ENCODE measurements at regions not wholly inside any gene's neighbourhood (a gene's known extent, or its start where the extent isn't known, plus 50 kb on each side); places are given as distances from the start of the nearest gene placed in this dataset.
A peak's percentile ranks its signal among the peaks of the same experiment; 100 is the strongest.

- DNase-seq (ENCODE audit: low read depth, low spot score): no peak
Observed at GRCh38 chr12:59240048-59240447, 319.7 kb upstream of the LRIG3 start.

- no peak for DNase-seq (ENCODE audit: low read depth, low spot score)
Observed at GRCh38 chr12:59234391-59234790, 314.1 kb upstream of the LRIG3 start.

- DNase-seq (ENCODE audit: low read depth, low spot score): no peak
Observed at GRCh38 chr12:59230334-59230733, 310.0 kb upstream of the LRIG3 start.

GRCh38 chr12:59219148-59219547 is 298.8 kb upstream of the LRIG3 start:
- no peak for DNase-seq (ENCODE audit: low read depth, low spot score)

GRCh38 chr12:59196989-59197388 is 276.7 kb upstream of the LRIG3 start:
- DNase-seq (ENCODE audit: low read depth, low spot score): no peak

GRCh38 chr12:59194794-59195193 is 274.5 kb upstream of the LRIG3 start:
- peak; percentile 12 for DNase-seq (ENCODE audit: low read depth, low spot score)

GRCh38 chr12:59193476-59194050 is 273.3 kb upstream of the LRIG3 start:
- DNase-seq (ENCODE audit: low read depth, low spot score): no peak

- no peak for DNase-seq (ENCODE audit: low read depth, low spot score)
Observed at GRCh38 chr12:59191372-59191771, 271.1 kb upstream of the LRIG3 start.

- no peak for DNase-seq (ENCODE audit: low read depth, low spot score)
Observed at GRCh38 chr12:59186451-59186850, 266.1 kb upstream of the LRIG3 start.

- no peak for DNase-seq (ENCODE audit: low read depth, low spot score)
Observed at GRCh38 chr12:59185295-59185694, 265.0 kb upstream of the LRIG3 start.

GRCh38 chr12:59182658-59183455 is 262.6 kb upstream of the LRIG3 start:
- no peak for DNase-seq (ENCODE audit: low read depth, low spot score)

- no peak for DNase-seq (ENCODE audit: low read depth, low spot score)
Observed at GRCh38 chr12:59182191-59182590, 261.9 kb upstream of the LRIG3 start.

GRCh38 chr12:59181196-59181777 is 261.0 kb upstream of the LRIG3 start:
- no peak for DNase-seq (ENCODE audit: low read depth, low spot score)

- no peak for DNase-seq (ENCODE audit: low read depth, low spot score)
Observed at GRCh38 chr12:59179231-59179630, 258.9 kb upstream of the LRIG3 start.

- DNase-seq (ENCODE audit: low read depth, low spot score): no peak
Observed at GRCh38 chr12:59173695-59174094, 253.4 kb upstream of the LRIG3 start.

GRCh38 chr12:59168647-59169046 is 248.3 kb upstream of the LRIG3 start:
- no peak for DNase-seq (ENCODE audit: low read depth, low spot score)

- no peak for DNase-seq (ENCODE audit: low read depth, low spot score)
Observed at GRCh38 chr12:59166457-59166856, 246.2 kb upstream of the LRIG3 start.

GRCh38 chr12:59164991-59165718 is 244.9 kb upstream of the LRIG3 start:
- peak; percentile 24 for DNase-seq (ENCODE audit: low read depth, low spot score)

- DNase-seq (ENCODE audit: low read depth, low spot score): no peak
Observed at GRCh38 chr12:59164226-59164625, 243.9 kb upstream of the LRIG3 start.

GRCh38 chr12:59158681-59159080 is 238.4 kb upstream of the LRIG3 start:
- no peak for DNase-seq (ENCODE audit: low read depth, low spot score)

- peak; percentile 68 for DNase-seq (ENCODE audit: low read depth, low spot score)
Observed at GRCh38 chr12:59158066-59158465, 237.8 kb upstream of the LRIG3 start.

- no peak for DNase-seq (ENCODE audit: low read depth, low spot score)
Observed at GRCh38 chr12:59155448-59155847, 235.1 kb upstream of the LRIG3 start.
